HG03378 (cell line): ENCODE measurements at regions not wholly inside any gene's neighbourhood (a gene's known extent, or its start where the extent isn't known, plus 50 kb on each side); places are given as distances from the start of the nearest gene placed in this dataset.
A peak's percentile ranks its signal among the peaks of the same experiment; 100 is the strongest.
"Not testable (repeated sequence)": the region's sequence is repeated elsewhere in the genome, so short reads cannot be mapped to it uniquely, and the experiment has no call there.

Experiments used
- ATAC-seq: cut with Tn5 transposase; IDR thresholded peaks from one replicate; pipeline ENCODE4 v1.9.1; 2021; ENCODE audit warnings: mild to moderate bottlenecking, moderate library complexity; ENCODE audit not compliant: unreplicated experiment

- ATAC-seq: no peak
These were observed 53.7 kb upstream of the OTOGL start for GRCh38 chr12:80045594-80045993.

GRCh38 chr12:80044694-80045046 is 54.7 kb upstream of the OTOGL start:
- peak; percentile 51 for ATAC-seq

GRCh38 chr12:80041692-80042091 is 57.6 kb upstream of the OTOGL start:
- ATAC-seq: no peak

- ATAC-seq: no peak
These were observed 58.3 kb upstream of the OTOGL start for GRCh38 chr12:80041071-80041470.

- no peak for ATAC-seq
These were observed 59.1 kb upstream of the OTOGL start for GRCh38 chr12:80040075-80040738.

GRCh38 chr12:80038062-80038560 is 61.2 kb upstream of the OTOGL start:
- ATAC-seq: no peak

GRCh38 chr12:80033448-80033847 is 65.9 kb upstream of the OTOGL start:
- ATAC-seq: no peak

GRCh38 chr12:80032946-80033345 is 66.4 kb upstream of the OTOGL start:
- no peak for ATAC-seq

GRCh38 chr12:80031229-80031628 is 68.1 kb upstream of the OTOGL start:
- no peak for ATAC-seq

- ATAC-seq: no peak
These were observed 73.7 kb upstream of the OTOGL start for GRCh38 chr12:80025638-80026037.

- ATAC-seq: no peak
These were observed 79.6 kb upstream of the OTOGL start for GRCh38 chr12:80019691-80020090.

- ATAC-seq: no peak
These were observed 81.2 kb upstream of the OTOGL start for GRCh38 chr12:80018119-80018518.

GRCh38 chr12:80017261-80017870 is 82.0 kb upstream of the OTOGL start:
- no peak for ATAC-seq

- no peak for ATAC-seq
These were observed 81.8 kb upstream of the PPP1R12A start for GRCh38 chr12:80016684-80017083.

- no peak for ATAC-seq
These were observed 80.8 kb upstream of the PPP1R12A start for GRCh38 chr12:80015660-80016059.

GRCh38 chr12:80003744-80004143 is 68.8 kb upstream of the PPP1R12A start:
- ATAC-seq: not testable (repeated sequence)

GRCh38 chr12:80001562-80001961 is 66.7 kb upstream of the PPP1R12A start:
- ATAC-seq: no peak

- no peak for ATAC-seq
These were observed 65.9 kb upstream of the PPP1R12A start for GRCh38 chr12:80000831-80001230.

- ATAC-seq: no peak
These were observed 63.7 kb upstream of the PPP1R12A start for GRCh38 chr12:79998554-79998953.

- ATAC-seq: peak; percentile 100
These were observed 62.3 kb upstream of the PPP1R12A start for GRCh38 chr12:79997096-79997791.

GRCh38 chr12:79995385-79996084 is 60.6 kb upstream of the PPP1R12A start:
- not testable (repeated sequence) for ATAC-seq
